NCI-H446 treated with DMSO at 0.1 percent for 48 hours (cell line): ENCODE measurements at regions not wholly inside any gene's neighbourhood (a gene's known extent, or its start where the extent isn't known, plus 50 kb on each side); places are given as distances from the start of the nearest gene placed in this dataset.
"Not testable (repeated sequence)": the region's sequence is repeated elsewhere in the genome, so short reads cannot be mapped to it uniquely, and the experiment has no call there.

Experiments used
- DNase-seq: peaks from one replicate; lab custom pipeline; 2025; lab: John Stamatoyannopoulos, UW

DNA sequence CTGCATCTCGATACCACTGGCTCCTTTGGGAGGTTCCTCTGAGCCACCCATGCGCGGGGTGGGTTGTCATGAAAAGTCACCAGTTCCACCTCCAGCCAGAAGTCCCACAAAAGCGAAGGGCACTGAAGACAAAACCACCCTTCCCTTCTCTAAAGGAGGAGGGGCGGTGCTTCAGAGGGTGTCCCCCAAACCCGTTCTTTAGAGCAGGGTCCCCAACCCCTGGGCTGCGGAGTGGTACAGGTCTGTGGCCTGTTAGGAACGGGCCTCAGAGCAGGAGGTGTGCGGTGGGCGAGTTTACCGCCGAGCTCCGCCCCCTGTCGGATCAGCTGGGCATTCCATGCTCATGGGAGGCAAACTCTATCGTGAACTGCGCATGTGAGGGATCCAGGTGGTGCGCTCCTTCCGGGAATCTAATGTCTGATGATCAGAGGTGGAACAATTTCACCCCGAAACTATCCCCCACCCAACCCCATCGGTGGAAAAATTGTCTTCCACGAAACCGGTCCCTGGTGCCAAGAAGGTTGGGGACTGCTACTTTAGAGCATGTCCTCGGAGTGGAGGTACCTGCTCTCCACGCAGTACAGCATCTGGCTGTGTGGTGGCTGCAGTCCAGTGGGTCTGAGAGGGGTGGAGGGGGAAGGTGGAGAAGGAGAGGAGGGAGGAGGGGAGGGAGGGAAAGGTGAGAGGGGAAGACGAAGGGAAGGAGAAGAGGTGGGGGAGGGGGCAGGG, 72.9 kb upstream of the SEPTIN5 start:
- DNase-seq: no peak

- no peak for DNase-seq
These were observed 72.3 kb upstream of the SEPTIN5 start for GRCh38 chr22:19641983-19642451.

DNA sequence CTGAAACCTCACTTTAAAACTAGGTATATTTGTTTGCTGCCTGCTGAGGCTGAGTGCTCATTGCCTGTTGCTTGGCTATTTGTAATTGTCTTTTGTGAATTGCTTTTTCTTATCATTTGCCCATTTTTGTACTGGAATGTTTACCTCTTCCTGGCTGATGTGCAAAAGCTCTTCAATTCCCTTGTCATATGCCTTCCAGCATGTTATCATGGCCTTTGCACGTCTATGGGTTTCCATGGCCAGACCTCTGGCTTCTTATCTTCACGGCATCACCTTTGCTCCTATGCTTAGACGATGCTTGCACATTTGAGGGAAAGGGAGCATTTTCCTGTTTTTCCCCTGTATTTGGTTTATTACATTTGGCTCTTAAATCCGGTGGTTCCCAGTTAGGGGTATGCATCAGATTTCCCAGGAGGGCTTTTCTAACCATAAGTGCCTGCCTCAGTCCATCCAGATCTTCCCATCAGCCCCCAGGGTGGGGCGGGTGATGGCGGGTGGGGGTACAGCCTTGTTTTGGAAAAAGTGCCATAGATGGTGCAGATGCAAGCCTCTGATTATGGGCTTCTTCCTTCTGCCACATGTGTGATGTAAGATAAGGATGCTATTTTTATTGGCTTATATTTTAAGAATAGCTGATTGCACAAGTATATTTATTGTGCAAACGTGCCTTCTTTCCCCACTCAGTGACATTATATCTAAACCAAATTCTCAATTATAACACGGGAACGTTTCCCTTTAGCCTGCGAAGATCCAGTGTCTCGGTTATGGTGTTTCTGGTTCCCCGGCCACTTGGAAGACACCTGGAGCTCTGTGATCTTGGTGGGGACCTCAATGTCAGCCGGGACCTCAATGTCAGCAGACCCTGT, 70.6 kb upstream of the SEPTIN5 start:
- no peak for DNase-seq

GRCh38 chr22:19644314-19645223, 69.7 kb upstream of the SEPTIN5 start:
- DNase-seq: no peak

- no peak for DNase-seq
These were observed 68.9 kb upstream of the SEPTIN5 start for GRCh38 chr22:19645391-19645790.

DNA sequence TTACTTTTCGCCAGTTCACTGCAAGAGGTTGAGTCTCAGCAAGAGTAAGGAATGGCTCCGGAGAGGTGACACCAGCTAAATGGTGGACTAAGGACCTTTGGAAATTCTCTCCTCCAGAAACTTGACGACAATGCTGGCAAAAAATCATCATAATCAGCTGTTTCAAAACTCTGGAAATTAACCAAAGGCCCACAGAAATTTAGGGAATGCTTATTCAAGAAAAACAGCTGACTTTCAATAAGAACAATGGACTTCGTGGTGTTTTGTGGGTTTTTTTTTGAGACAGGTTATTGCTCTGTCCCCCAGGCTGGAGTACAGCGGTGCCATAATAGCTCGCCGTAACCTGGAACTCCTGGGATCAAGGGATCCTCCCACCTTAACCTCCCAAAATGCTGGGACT, 68.4 kb upstream of the SEPTIN5 start:
- DNase-seq: no peak

DNA sequence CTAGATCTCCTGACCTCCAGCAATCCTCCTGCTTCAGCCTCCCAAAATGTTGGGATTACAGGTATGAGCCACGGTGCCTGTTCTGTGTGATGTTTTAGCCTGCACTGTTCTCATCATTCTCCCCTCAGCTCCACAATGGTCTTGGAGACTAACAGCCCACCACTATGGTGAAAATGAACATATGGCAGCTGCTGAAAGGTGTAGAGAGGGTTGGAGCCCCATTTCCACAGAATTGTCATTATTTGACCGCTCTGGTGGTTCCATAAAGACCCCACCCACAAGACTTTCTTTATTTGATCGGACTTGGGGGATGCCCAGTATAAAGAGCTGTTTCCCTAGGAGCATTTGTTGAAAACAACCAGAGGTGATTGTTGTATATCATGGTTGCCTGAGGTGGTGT, 67.9 kb upstream of the SEPTIN5 start:
- DNase-seq: no peak

DNA sequence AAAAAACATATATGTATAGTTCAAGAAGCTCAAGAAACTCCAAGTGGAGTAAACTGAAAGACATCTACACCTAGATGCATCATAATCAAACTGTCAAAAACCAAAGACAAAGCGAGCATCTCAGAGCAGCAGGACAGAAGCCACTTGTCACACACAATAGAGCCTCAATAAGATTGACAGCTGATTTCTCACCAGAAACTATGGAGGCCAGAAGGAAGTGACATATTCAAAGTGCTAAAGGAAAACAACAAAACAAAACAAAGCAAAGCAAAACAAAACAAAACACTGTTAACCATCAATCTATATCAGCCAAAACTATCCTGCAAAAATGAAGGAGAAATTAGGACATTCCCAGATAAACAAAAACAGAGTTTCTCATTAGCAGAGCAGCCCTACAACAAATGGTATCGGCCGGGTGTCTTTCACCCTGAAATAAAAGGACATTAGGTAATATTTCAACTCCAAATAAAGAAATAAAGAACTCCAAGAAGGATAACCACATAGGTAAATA, 65.8 kb upstream of the SEPTIN5 start:
- no peak for DNase-seq

- DNase-seq: no peak
These were observed 62.0 kb upstream of the SEPTIN5 start for GRCh38 chr22:19652316-19652715.

DNA sequence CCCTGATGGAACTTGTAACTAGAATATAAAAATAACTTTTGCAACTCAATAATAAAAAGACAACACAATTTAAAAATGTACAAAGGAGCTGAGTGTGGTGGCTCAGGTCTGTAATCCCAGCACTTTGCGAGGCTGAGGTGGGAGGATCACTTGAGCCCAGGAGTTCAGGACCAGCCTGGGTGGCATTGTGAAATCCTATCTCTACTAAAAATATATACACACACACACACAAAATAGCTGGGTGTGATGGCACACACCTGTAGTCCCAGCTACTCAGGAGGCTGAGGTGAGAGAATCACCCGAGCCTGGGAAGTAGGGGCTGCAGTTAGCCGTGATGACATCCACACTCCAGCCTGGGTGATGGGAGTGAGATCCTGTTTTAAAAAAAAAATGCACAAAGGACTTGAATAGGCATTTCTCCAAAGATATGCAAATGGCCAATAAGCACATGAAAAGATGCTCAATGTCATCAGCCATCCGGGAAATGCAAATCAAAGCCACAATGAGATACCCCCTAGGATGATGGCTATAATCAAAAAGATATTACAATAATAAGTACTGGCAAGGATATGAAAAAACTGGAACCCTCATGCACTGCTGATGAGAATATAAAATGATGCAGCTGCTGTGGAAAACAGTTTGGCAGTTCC, 59.8 kb upstream of the SEPTIN5 start:
- DNase-seq: no peak

DNA sequence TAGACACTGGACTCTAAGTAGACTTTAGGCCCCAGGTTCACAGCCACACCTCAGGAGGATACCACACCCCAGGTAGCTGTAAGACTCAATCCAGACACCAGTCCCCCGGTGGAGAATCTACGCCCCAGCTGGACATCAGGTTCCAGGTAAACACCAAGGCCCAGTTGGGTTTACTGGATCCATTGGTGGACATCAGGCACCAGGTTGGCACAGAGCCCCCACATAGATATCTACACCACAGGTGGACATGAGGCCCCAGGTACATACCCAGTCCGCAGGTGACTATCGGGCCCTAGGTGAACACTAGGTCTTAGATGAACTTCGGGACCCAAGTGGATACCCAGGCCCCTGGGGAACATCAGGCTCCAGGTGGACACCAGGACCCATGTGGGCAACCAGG, 58.9 kb upstream of the SEPTIN5 start:
- DNase-seq: no peak

- DNase-seq: no peak
These were observed 57.6 kb upstream of the SEPTIN5 start for GRCh38 chr22:19656541-19657251.

DNA sequence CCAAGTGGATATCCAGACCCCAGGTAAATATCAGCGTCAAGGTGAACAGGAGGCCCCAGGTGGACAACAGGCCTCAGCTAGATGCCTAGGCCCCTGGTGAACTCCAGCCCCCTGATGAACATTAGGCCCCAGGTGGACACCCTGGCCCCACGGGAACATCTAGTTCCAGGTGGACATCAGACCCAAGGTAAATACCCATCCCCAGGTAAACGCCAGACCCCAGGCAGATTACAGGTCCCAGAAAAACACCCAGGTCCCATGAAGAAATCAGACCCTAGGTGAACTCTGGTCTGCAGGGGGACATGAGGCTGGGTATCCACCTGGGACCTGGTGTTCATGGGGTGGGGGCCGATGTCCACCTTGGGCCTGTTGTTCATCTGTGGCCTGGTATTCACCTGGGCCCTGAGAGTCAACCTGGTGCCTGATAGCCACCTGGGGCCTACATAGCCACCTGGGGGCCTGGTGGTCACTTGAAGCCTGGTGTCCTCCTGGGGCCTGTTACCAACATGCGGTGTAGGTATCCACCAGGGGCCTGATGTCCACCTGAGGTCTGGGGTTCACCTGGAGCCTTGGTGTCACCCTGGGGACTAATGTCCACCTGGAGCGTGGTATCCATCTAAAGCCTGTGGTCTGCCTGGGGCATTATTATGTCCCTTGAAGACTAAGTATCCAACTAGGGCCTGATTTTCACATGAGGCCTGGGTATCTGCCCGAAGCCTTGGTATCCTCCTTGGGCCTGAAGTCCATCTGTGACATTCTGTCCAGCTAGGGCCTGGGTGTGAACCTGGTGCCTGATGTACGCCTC, 56.8 kb upstream of the SEPTIN5 start:
- no peak for DNase-seq

GRCh38 chr22:19658057-19658966, 56.0 kb upstream of the SEPTIN5 start:
- DNase-seq: no peak

DNA sequence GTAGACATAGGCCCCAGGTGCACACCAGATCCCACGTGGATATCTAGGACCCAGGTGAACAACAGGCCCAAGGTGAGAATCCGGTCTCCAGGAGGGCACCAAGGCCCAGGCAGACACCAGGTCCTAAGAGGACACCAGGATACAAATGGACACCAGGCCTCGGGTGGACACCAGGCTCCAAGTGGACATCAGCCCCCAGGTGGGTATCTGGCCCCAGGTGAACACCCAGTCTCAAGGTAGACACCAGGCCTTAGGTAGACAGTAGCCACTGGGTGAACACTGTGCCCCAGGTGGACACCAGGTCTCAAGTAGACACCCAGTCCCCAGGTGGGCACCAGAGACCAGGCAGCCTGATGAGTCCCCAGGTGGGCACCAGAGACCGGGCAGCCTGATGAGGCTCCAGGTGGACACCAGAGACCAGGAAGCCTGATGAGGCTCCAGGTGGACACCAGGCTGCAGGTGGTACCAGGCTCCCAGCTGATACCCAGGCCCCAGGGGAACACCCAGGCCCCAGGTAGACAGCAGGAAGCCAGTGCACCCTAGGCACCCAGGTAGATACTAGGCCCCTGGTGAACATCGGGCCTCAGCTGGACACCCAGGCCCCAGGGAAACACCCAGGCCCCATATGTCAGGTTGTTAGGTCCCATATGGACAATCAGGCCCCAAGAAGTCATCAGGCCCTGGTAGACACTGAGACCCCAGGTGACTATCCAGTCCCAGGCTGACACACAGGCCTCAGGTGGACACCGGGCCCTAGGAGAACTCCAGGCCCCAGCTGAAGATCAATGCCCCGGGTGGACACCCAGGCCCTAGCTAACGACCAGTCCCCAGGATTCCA, 55.1 kb upstream of the SEPTIN5 start:
- DNase-seq: no peak

- no peak for DNase-seq
These were observed 54.4 kb upstream of the SEPTIN5 start for GRCh38 chr22:19659805-19660345.

GRCh38 chr22:19660583-19660982, 53.7 kb upstream of the SEPTIN5 start:
- DNase-seq: not testable (repeated sequence)

- no peak for DNase-seq
These were observed 53.1 kb upstream of the SEPTIN5 start for GRCh38 chr22:19661156-19661555.
